HG03558 (cell line): ENCODE measurements at regions not wholly inside any gene's neighbourhood (a gene's known extent, or its start where the extent isn't known, plus 50 kb on each side); places are given as distances from the start of the nearest gene placed in this dataset.
"Not testable (repeated sequence)": the region's sequence is repeated elsewhere in the genome, so short reads cannot be mapped to it uniquely, and the experiment has no call there.

Experiments used
- ATAC-seq: cut with Tn5 transposase; IDR thresholded peaks from one replicate; pipeline ENCODE4 v1.9.1; 2021; ENCODE audit warnings: moderate number of reproducible peaks; ENCODE audit not compliant: unreplicated experiment; ENCODE audit errors: extremely low read depth

DNA sequence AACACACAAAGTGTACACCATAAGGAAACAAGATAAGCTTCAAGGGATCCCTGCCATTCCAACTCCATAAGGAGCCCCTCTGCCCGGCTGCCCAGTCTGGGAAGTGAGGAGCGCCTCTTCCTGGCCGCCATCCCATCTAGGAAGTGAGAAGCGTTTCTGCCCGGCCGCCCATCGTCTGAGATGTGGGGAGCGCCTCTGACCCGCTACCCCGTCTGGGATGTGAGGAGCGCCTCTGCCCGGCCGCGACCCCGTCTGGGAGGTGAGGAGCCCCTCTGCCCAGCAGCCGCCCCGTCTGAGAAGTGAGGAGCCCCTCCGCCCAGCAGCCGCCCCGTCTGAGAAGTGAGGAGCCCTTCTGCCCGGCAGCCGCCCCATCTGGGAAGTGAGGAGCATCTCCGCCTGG, 51.8 kb upstream of the KLHL4 start:
- not testable (repeated sequence) for ATAC-seq
